AML-193 (cell line): ENCODE measurements at regions not wholly inside any gene's neighbourhood (a gene's known extent, or its start where the extent isn't known, plus 50 kb on each side); places are given as distances from the start of the nearest gene placed in this dataset.

Experiments
- DNase-seq, 2 experiments: peaks; one replicate each; lab custom pipeline; 2025; lab: John Stamatoyannopoulos, UW

DNA sequence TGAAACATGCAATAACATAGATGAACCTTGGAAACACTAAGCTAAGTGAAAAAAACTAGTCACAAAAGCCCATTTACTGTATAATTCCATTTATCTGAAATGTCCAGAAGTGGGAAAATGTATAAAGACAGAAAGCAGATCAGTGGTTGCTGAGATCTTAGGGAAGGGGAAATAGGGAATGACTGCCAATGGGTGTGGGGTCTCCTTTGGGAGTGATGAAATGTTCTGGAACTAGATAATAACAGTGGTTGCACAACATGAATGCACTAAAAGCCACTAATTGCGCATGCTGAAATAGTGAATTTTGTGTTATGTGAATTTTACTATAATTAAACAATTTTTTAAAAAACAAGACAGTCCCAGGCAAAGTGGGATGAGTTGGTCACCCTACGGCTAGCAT, 472.8 kb downstream of the CCDC171 start:
- no peak for DNase-seq

DNA sequence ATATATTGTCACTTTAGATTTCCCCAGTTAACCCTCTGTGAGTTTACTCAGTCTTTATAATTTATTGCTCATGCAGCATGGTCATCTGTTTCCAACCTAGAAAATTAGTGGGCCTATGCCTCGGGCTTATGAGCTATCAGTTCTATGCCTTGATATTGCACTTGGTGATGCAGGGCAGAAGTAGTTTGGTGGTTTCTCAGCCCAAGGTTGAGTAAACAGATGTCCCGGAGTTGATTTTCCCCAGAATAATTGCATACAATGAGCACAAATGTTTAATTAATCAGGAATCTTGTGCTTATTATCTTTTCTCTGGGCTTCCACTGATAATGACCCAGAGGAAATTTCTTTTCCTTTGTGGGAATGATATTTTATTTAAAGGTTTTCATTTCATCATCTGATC, 474.0 kb downstream of the CCDC171 start:
- DNase-seq: no peak

DNA sequence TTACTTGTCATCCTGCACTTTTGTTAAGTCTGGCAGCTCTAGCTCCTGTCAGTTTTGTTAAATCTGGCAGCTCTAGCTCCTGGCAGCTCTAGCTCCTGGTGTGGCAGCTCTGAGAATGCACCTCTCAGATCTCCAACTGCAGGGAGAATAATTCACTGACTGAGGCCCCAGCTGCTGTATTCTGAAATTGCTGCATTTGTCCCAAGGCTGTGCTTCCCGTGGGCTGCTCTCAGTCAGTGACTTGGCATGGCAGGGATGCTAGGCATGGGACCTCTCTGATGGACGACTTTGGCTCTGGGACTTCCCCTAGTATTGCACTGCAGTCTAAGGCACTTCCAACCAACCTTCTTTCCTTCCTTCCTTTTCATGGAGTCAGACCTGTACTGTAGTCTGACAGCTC, 475.7 kb downstream of the CCDC171 start:
- no peak for DNase-seq

- no peak for DNase-seq
Measured at GRCh38 chr9:16029046-16029615, 476.3 kb downstream of the CCDC171 start.

DNA sequence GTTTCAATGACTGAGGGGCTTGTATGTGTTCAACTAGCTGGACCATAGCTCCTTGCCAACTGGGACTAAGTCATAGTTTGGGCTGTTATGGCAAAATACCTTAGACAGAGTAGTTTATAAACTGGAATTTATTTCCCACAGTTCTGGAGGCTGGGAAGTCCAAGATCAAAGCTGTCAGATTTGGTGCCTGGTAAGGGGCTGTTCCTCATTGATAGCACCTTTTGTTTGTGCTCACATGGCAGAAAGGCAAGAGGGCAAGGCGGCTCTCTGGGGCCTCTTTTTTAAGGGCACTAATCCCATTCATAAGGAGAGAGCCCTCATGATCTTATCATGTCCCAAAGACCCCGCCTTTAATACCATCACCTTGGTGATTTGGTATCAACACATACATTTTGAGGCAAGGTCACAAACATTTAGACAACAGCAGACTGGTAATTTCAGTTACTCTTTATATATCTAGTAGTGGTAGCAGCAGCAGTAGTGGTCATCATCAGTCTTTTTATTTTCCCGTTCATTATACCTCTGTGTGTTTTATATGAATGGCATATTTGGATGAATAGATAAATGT, 477.0 kb downstream of the CCDC171 start:
- no peak for DNase-seq

DNA sequence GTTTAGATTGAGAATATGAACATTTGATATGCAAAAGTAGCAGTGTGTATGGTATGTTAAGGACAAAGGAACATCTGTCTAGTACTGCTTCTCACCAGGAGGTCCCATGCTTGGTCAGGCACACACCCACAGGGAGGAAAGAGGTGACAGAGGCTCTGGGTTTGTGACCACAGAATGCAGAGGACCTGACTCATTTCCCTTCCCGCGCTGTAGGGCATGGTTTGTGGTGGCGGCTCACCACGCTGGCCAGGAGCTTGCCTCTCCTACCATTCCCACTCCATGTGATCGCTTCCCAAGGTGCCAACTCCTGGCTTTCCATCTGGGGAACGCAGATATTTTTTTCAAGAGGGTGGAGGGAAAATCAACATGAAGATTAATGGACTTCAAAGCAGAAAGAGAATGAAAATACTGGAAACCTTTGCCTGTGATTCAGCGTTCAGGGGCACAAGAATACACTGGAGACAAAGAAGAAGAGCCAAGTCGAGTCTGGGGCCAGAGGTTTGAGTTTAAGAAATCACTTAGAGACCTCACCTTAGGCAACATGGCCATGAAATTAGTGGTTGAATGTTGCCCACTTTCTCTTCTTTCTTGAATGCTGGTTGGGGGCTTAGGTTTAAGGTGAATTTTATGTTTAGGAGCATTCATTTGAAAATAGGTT, 477.8 kb downstream of the CCDC171 start:
- peak; percentile 42 to 48 for DNase-seq

DNA sequence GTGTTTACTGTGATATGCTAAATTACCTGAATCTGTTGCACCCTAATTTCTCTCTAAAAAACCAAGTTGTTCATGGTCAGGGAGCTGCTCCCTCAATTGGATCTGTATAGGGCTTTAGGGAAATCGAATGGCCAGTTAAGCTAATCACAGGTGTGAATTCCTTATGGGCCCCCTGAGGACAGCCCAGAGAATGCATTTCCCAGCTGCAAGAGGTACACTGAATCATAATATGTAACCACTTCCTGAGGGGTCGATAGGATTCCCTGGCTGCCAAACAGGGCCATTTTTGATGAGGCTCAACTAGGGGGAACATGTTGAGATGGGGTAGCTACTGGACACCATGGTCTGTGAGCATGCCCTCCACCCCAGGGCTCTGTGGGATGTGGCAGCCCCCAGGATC, 478.6 kb downstream of the CCDC171 start:
- no peak for DNase-seq

GRCh38 chr9:16031971-16032370, 479.1 kb downstream of the CCDC171 start:
- no peak for DNase-seq

DNA sequence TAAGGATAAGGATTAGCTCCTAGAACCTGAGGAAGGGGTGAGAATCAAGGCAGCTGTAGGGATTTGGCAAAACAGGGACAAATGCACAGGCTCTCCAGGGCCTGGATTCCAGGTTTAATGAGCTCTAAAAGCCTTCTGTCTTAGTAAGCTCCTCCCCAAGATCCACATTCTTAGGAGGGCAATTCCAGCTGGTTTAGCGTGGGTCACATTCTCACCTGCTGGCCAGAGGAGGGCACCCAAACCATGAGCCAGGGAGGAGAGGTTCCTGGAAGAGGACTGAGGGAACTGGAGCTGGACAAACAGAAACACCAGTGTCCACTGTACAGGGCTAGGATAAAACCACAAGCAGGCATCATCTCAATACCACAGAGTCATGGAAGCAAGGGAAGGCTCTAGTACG, 480.0 kb downstream of the CCDC171 start:
- DNase-seq: no peak

DNA sequence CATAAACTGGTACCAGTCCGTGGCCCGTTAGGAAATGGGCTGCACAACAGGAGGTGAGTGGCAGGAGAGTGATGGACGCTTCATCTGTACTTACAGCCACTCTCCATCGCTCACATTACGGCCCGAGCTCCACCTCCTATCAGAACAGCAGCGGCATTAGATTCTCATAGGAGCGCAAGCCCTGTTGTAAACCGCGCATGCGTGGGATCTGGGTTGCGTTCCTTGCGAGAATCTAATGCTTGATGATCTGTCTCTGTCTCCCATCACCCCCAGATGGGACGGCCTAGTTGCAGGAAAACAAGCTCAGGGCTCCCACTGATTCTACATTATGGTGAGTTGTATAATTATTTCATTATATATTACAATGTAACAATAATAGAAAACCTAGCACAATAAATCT, 480.4 kb downstream of the CCDC171 start:
- no peak for DNase-seq

- DNase-seq: no peak
Measured at GRCh38 chr9:16033921-16034691, 481.3 kb downstream of the CCDC171 start.

DNA sequence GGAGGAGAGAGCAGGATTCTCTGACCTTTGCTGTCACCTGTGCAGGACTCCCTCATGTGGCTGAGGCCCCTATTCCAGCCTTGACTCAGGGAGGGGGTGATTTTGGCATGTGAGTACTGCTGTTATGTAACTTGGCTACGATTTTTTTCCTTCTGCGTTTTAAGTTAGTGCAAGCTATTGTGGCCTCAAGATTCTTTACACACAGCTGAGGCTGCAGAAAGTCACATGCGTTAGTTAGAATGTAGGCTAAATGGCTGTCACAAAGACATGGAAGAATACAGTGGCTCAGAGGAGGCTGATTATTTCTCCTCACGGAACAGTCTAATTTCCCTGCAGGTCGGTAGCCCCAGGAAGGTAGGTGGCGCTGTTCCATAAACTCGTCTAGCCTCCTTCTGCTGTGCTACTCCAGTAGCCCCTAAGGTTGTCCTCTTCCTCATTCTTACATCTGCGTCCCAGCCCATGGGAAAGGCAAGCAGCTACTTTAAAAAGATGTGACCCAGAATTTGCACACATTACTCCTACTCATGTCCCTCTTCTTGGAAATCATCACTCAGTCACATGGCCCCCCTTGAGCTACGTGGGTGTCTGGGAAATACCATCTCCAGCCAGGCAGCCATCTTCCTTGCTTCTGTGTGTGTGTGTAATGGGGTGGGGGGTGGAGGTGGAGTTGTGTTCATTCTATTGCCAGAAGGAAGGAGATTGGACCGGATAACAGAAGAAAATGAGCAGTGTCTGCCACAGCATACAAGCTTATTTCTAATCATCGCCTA, 486.6 kb downstream of the CCDC171 start:
- no peak for DNase-seq

GRCh38 chr9:16039988-16040761, 487.3 kb downstream of the CCDC171 start:
- no peak for DNase-seq

DNA sequence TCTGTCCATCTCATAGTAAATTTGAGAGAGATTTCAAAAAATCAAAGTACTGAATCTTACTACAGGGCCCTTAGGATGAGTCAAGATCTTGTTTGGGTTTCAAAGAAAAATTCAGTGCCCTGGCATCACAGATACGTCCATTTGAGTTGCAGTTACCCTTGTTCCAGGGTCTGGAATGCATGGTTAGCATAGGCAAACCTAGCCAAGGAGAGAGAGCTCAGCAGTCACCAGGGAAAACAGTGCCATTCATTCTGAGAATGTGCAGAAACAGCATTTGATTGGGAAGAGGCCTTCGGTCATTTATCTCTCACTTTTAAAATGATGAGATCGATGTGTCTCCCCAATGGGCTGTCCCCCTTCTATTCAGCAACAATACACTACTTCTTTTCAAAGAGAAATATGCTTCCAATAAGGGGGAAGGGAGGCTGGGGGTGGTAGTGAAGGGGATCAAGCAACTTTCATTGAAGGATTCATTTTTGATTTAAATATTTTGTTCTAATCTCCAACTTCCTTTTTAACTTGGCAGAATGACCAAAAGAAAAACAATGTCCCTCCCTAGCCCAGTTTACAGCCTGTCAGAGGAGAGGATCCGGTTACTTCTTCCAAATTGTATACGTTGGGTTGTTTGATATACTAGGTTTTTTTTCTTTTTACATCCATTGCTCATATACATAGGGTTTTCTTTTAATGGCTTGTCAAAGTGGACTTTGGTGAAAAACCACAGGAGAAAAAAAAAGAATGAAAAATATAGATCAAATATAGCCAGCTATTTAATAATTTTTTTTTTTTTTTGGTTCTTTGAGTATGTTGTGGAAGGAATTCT, 491.1 kb downstream of the CCDC171 start:
- no peak for DNase-seq

- DNase-seq: no peak
Measured at GRCh38 chr9:16044579-16044881, 491.7 kb downstream of the CCDC171 start.

- DNase-seq: no peak
Measured at GRCh38 chr9:16045651-16046280, 492.9 kb downstream of the CCDC171 start.

DNA sequence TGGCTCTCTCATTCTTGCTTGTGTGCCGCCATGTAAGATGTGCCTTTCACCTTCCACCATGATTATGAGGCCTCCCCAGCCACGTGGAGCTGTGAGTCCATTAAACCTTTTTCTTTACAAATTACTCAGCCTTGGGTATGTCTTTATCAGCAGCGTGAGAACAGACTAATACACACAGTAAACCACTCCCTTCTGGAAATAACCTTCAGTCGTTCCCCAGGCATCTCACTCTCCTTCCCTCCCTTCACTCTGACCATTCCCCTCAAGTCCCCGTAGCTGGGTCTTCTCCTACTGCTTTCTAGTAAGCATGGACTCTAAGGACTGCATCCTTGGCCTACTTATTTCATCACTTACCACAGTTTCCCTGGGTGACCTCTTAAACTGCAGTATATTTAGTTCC, 493.9 kb downstream of the CCDC171 start:
- no peak for DNase-seq

- DNase-seq: no peak
Measured at GRCh38 chr9:16048129-16048528, 495.3 kb downstream of the CCDC171 start.

DNA sequence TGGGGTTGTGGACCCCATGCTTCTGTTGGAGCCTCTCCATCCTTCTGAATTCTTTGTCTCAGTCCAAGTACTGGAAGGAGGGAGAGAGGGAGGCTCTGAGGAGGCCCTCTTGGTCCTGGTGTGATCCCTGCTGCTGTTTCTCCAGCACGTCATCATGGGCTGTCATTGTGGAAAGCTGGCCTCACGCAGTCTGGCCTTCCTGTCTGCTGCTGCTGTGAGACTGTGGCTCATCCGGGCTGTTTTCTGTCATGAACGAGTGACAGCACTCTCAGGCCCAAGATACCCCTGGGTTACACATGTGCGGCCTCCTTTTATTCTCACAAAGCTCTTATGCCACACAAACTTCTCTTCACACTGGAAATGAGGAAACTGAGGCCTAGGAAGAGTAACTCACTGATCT, 499.3 kb downstream of the CCDC171 start:
- DNase-seq: no peak

DNA sequence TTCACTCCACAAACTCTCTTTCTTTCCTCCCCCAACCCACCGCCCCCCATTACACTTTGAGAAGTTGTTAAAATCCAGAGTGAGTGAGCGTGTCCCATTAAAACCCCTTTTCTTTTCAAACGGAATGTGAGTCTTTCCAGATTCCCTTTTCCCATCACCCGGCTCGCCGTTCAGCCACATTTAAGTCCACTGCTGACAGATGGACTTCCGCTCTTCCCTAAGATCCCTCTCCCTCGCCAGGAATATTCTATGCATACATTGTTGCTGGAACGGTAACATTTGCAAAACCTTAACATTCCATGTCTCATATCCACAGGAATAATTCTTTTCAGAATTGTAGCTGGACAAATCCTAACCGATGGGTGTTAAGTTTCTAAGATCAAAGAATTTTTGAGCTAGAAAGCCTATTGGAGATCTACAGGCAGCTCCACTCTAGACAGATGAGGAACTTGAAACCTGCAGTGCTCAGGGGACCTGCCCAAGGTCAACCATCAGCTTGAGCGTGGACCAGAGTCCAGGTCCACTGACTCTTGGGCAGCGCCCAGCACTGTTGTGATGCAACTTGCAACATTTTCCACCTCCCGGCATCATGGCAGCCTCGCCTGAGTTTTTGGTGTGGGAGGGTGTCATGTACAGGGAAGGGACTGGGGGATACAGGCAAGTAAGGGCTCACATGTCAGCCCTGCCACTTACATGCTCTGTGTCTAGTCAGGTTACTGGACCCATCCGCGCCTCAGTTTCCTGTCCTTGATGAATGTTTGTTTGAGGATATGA, 500.1 kb downstream of the CCDC171 start:
- no peak for DNase-seq
